ENCODE measurements at regions not wholly inside any gene's neighbourhood (a gene's known extent, or its start where the extent isn't known, plus 50 kb on each side); places are given as distances from the start of the nearest gene placed in this dataset.

DNA sequence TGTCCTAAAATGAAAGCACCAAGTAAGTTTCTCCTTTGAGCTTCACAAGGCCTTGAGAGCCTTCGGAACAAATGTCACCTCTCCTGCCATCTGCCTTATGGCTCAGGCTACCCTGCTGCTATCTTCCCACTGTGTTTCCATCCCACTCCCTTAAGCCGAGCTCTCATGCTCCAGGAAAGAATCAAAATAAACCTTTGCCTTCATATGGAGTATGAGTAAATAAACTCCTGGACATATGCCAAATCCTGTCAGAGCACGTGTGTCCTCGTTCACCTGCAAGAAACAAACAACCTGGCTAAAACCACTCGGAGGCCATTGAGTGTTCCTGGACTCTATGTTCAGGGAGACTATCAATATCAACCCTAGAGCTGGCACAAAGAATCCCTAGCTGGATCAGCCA is 122.3 kb upstream of the CCDC112 start:
- TF ChIP-seq, protein P1, sequence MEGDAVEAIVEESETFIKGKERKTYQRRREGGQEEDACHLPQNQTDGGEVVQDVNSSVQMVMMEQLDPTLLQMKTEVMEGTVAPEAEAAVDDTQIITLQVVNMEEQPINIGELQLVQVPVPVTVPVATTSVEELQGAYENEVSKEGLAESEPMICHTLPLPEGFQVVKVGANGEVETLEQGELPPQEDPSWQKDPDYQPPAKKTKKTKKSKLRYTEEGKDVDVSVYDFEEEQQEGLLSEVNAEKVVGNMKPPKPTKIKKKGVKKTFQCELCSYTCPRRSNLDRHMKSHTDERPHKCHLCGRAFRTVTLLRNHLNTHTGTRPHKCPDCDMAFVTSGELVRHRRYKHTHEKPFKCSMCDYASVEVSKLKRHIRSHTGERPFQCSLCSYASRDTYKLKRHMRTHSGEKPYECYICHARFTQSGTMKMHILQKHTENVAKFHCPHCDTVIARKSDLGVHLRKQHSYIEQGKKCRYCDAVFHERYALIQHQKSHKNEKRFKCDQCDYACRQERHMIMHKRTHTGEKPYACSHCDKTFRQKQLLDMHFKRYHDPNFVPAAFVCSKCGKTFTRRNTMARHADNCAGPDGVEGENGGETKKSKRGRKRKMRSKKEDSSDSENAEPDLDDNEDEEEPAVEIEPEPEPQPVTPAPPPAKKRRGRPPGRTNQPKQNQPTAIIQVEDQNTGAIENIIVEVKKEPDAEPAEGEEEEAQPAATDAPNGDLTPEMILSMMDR (conservative IDR thresholded peaks at IDR 0.05; ENCODE audit: low read depth, low read length): no peak
- TF ChIP-seq EZH2 (IDR thresholded peaks at IDR 0.05; ENCODE audit: borderline replicate concordance, low read depth, low read length, poor library complexity, severe bottlenecking): no peak
